NK-92 treated with Interleukin-12 subunit alpha and Interleukin-12 subunit beta, amount 100 ng/mL, for 24 hours (cell line): ENCODE measurements at regions not wholly inside any gene's neighbourhood (a gene's known extent, or its start where the extent isn't known, plus 50 kb on each side); places are given as distances from the start of the nearest gene placed in this dataset.
"Not testable (repeated sequence)": the region's sequence is repeated elsewhere in the genome, so short reads cannot be mapped to it uniquely, and the experiment has no call there.

Experiments
- DNase-seq: peaks from one replicate; lab custom pipeline; 2025; lab: John Stamatoyannopoulos, UW

DNA sequence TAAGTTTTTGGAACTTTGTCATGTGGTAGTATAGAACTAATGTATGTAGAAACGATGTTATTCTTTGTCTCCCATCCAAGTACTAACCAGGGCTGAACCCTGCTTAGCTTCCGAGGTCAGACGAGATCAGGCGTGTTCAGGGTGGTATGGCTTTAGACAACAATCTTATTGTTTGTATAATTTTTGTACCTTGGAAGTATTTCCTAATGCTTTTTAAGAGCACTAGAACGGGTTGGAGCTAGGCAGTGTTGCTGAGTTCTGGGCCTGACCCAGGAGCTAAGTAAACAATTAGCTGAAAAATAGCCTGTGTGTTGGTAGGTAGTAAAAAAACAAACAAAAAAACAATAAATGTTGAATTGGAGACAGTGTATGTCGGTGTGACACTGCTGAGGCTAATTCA is 244.3 kb downstream of the EMP1 start:
- DNase-seq: no peak

DNA sequence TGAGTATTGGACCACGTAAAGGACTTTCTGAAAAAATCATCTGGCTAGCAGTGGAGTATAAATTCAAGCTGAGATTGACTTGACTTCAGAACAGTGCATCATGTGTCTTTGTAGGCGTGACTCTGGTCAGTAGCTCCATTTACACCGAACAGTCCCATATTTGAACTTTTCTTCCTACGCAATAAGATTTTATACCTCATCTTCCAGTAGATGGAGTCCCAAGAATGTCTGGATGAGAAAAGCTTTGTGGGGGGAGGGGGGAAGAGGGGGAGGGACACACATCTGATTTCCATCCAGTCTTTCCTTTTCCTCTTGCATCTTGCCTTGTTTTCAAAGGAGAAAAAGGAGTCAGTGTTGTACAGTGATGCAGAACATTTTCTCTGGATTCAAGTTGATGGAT is 241.0 kb downstream of the EMP1 start:
- DNase-seq: no peak

DNA sequence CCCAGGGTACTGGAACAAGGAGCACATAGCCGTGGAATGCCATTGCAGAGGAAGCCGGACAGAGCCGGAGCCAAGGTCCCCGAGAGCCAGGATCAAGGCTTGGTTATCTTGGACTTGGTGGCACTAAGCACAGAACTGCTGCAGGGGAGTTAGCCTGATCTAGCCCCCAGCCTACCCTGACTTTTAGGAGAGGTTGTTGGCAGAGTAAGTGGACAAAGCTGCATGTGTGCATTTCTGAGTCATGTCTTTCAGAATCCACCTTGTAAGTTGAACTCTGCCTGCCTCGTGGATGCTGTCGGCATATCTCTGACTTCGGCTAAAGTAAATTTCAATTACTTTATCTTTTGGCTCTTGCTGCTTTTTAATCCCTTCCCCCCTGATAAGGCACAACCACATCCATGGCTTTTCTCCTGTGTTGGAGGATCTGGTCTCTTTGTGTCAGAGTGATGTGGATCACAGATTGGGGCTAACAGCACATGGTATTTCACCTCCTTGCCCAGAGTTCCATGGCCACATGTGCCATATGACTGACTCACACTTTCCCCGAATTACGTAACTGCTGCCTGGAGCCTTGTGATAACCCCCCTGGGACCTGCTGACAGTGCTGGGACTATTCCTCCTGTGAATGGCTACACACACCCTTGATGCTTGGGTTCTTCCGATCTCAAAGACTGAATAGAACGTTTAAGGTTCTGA is 240.3 kb downstream of the EMP1 start:
- DNase-seq: no peak

DNA sequence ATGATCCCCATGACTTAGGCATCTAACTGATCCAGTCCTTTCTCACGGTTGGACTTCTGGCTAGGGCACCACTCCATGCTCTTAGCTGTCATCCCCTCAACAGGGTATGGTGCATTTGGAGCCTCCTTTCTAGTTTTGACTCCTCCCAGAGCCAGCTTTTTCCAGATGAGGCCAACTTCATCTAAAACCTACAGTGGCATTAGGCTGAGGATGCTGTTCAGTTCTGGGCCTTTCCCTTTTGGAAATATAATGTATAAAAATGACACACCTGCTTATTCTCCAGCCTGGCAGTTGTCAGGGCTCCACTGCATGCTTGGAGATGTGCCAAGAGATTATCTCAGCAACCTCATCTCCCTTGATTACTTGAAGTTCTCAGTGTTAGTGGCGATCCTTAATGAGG is 239.7 kb downstream of the EMP1 start:
- DNase-seq: no peak

GRCh38 chr12:13435235-13435933 is 238.9 kb downstream of the EMP1 start:
- no peak for DNase-seq

DNA sequence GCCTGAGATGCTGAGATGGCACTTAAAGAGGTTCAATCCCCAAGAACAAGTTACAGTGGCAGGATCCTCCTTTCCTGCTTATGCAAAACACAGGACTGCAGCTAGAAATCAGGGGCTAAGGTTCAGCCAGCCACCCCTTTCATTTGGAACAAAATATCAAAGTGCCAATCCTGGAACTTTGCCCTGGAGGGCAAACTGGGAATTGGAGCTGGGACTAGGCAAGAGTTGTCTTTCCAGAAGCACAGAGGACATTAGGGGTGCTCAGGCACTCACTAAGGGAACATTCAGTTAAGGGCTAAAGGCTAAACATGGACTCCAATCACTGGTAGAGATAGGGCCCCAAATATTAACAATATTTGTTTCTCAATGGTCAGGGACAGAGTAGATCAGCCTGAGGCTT is 237.2 kb downstream of the EMP1 start:
- no peak for DNase-seq

DNA sequence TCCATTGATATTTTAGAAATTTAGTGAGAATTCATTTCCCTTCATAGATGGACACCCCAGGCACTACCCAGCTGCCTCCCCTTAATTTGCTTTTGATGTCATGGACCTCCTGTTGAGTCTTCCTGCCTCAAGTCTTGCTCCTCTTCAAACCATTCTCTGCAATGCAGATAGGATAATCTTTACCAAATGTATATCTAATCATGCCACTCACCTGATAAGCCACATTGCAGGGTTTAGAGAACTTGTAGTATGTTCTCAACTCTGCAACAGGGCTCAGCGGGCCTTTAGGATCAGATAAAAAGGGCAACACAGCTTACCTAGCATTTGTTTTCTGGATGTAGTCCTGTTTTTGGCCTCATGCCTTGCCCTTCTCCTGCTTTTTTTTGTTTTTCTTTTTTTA is 234.5 kb downstream of the EMP1 start:
- DNase-seq: no peak

GRCh38 chr12:13428538-13429265 is 232.2 kb downstream of the EMP1 start:
- DNase-seq: no peak

DNA sequence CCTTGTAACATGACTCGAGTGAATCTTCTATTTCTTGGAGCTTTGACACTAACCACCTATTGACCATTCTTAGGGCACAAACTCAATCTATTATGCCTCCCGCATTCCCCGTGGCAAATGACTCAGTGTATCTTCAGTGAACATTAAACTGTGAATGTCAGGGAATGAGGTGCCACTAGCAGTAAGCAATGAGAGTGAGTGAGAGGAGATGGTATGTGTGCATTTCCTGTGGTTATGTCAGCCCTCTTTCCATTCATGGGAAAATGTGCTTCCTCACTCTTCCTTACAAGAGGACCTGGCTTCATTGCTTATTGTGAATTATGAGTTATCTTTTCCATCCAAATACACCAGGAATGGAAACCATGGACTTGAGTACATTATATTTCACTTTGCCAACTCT is 229.2 kb downstream of the EMP1 start:
- no peak for DNase-seq

DNA sequence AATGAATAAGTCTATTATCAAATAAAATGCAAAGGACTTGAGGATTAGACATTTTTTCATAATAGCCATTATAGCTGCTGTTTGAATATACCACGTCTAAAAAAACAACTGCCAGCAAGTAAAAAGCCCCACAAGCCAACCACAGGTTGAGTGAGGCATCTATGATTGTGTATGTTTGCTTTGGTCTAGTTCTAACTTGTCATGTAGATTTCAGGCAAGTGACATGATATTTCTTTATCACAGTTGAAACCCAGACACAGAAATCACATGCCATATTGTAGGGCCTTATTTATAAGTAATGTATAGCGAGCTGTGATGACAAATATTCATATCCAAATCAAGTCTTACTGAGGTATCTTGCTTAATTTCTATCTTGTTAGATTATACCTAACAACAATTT is 225.8 kb downstream of the EMP1 start:
- DNase-seq: no peak

- DNase-seq: no peak
These were observed 221.0 kb downstream of the EMP1 start for GRCh38 chr12:13417516-13417915.

- DNase-seq: no peak
These were observed 214.8 kb downstream of the EMP1 start for GRCh38 chr12:13411287-13411686.

DNA sequence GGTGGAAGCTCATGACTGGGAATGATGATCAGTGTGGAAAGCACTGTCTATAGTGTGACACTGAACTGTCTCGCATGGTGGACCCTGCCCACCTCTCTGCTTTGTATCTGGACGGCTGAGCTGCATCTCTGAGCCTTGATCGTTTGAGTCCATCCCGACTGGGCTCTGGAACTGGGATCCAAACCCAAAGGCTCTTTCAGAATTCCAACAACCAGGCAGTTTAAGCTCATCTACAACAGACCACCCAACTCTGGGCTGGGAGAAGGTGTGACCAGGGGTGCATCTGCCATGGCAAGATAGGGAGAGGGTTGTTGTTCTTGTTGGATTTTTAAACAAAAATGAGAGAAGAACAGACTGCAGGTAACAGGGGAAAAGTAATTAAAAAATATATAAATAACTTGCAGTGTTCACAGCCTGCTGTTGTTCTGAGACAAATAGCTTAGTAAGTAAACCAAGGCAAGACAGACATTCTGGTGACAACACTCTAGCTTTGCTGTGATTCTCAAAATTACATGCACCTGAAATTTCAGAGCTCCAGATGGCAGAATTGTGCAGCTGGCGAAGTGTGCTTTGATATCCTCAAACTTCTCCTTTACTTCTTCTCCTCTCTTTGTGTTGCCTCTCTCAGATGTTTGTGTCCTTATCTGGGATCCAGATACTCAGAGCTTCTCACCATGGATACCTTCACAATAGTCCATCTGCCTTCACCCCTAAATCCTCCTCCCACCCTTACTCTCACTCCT is 209.6 kb downstream of the EMP1 start:
- no peak for DNase-seq

- DNase-seq: no peak
These were observed 208.3 kb downstream of the EMP1 start for GRCh38 chr12:13404631-13405473.

DNA sequence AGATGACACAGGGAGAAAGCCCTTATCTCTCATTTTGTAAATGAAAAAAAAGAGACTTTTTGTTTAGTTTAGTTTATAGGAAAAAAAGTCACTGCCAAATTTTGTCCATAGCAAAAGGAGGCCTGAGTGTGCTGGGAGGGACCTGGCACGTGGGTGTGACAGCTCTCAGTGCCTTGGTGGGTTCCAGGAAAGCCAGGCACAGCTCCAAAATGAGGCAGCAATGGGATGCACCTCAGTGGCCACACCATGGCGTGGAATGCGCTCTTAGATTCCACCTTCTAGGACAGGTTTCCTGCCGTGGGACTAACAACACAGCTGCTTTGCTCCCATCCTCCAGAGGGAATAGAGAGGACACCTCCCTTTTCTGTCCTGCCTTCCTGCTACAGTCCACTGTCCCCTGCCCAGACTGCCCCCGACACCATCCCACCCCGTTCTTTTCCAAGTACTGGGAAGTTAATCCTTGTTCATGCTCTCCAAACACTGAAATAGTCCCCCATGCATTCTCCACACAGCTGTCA is 207.6 kb downstream of the EMP1 start:
- DNase-seq: no peak

GRCh38 chr12:13391375-13391774 is 194.8 kb downstream of the EMP1 start:
- DNase-seq: not testable (repeated sequence)

DNA sequence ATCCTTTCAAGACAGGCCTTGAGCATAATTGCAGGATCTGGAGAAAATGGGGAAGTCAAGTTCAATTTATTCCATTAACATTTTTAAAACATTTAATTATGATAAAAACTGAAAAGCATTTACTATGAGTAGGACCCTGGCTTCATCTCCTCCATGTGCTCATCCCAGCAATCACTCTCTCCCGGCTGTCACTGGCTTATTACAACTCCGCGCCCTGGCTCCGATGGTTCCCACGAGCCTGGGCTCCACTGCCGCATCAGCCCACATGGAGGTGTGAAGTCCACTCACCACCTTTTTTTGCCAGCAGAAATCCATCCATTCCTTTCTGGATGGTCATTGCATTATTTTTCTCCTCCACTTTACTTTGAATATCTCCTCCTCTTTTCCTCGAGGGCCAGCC is 194.4 kb downstream of the EMP1 start:
- no peak for DNase-seq

- no peak for DNase-seq
These were observed 193.9 kb downstream of the EMP1 start for GRCh38 chr12:13390381-13390861.

DNA sequence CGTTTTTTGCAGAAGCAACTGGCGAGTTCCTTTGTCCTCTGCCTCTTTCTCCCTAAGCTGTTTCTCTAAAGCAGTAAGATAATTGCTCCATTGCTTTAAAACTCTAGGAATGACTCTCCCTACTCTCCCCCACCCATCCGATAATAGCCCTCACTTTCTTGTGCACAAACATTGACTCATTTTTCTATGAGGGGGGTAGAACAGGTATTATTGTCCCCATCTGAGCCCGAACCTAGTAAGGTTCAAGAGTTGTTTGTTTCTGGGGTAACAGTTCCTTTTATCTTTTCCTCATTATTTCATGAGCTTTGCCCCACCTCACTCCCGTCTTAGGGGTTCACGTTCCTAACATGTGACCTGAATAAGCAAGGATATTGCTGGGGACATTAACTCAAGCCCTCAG is 190.6 kb downstream of the EMP1 start:
- DNase-seq: no peak

DNA sequence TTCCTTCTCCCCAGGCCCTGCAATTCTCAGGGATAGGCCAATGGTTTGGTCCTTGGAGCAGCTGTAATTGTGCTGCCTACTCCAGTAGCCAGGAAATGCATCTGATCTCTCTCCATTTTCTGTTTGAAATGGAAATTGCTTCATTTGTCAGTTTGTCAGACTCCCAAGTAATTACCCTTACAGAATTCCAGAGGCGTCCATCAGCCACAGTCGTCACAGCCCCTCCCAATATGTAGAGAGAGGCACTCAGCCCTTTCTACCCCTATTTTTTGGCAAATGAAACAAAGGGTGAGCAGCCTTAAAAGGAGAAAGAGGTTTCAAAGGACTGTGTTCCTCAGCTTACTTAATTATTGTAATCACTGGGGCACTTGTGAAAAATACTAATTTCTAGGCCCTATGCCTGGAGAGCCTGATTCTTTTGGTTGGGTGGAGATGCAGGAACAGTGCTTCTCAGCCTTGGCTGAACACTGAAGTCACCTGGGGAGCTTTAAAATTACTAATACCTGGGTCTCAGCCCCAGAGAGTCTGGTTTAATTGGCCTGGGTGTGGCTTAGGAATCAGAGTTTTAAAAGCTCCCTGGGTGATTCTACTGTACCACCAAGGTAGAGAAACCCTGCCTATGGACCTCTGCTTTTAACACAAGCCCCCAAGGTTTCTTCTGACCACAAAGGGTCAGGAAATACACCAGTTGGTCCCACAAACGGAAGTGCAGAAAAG is 190.0 kb downstream of the EMP1 start:
- no peak for DNase-seq

GRCh38 chr12:13383379-13383778 is 186.9 kb downstream of the EMP1 start:
- DNase-seq: no peak
